ENCODE measurements at regions not wholly inside any gene's neighbourhood (a gene's known extent, or its start where the extent isn't known, plus 50 kb on each side); places are given as distances from the start of the nearest gene placed in this dataset.

DNA sequence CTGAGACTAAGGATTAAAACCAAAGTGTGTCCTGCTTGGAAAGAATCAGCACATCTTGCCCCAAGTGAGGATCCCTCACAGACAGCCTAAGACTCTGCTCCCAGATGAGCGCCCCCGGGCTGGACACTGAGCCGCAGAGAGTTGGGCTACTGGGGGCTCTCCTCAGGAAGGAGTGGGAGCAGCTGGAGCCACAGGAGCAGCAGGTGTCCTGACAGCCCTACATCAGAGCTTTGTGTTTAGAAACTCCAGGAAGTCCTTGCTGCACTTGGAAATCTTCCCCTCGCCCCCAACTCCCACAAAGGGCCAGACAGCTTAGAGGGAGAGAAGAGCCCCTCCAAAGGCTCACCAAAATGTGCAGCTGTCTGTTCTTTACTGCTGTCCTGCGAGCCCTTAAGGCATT, 172.2 kb downstream of the HERPUD2 start:
- POLR2A ChIA-PET: no interaction called here
- Mint-ChIP-seq H3K4me1 (ENCODE audit: low read depth, unreplicated experiment) (no peaks in the 10 kb centered on the region), H3K9me3 (ENCODE audit: unreplicated experiment) (no peaks in the 10 kb centered on the region), H3K27ac (ENCODE audit: unreplicated experiment) (no peak overlapping the region), H3K27me3 (ENCODE audit: insufficient read depth, unreplicated experiment) (peaks cover 26% of the 10 kb centered on the region), H3K36me3 (ENCODE audit: insufficient read depth, unreplicated experiment) (no peaks in the 10 kb centered on the region), H3K4me3 (ENCODE audit: unreplicated experiment) (no peak overlapping the region)
- BruUV-seq (replicated peaks): no TSS peak
- Histone ChIP-seq H3K27me3 (replicated peaks; ENCODE audit: control insufficient read depth, insufficient read depth, low read length) (no peaks in the 10 kb centered on the region), H3K4me3 (ENCODE audit: low read depth, low read length) (no peak overlapping the region), H3K4me1 (no peaks in the 10 kb centered on the region), H3K36me3 (ENCODE audit: control insufficient read depth, insufficient read depth, low read length) (no peaks in the 10 kb centered on the region), H3K9me3 (no peaks in the 10 kb centered on the region)
- CTCF ChIA-PET: no interaction called here
- TF ChIP-seq CTCF (IDR thresholded peaks at IDR 0.05; ENCODE audit: insufficient read depth in 1 of 2, low read depth in 1 of 2, low read length in 1 of 2, severe bottlenecking in 1 of 2, unreplicated experiment in 1 of 2): no peak
- DNase-seq: no peak
- intact Hi-C loops (cut with micrococcal nuclease; ENCODE audit: unreplicated experiment): no loop called here

- BruUV-seq (replicated peaks): no TSS peak
- Histone ChIP-seq H3K27me3 (replicated peaks; ENCODE audit: control insufficient read depth, insufficient read depth, low read length) (no peaks in the 10 kb centered on the region), H3K36me3 (ENCODE audit: control insufficient read depth, insufficient read depth, low read length) (no peaks in the 10 kb centered on the region), H3K4me3 (ENCODE audit: low read depth, low read length) (no peak overlapping the region), H3K4me1 (no peaks in the 10 kb centered on the region), H3K9me3 (no peaks in the 10 kb centered on the region)
- POLR2A ChIA-PET: no interaction called here
- DNase-seq: no peak
- no peak for TF ChIP-seq CTCF (IDR thresholded peaks at IDR 0.05; ENCODE audit: insufficient read depth in 1 of 2, low read depth in 1 of 2, low read length in 1 of 2, severe bottlenecking in 1 of 2, unreplicated experiment in 1 of 2)
- CTCF ChIA-PET: no interaction called here
- intact Hi-C loops (cut with micrococcal nuclease; ENCODE audit: unreplicated experiment): no loop called here
- Mint-ChIP-seq H3K27me3 (ENCODE audit: insufficient read depth, unreplicated experiment) (peaks cover 22% of the 10 kb centered on the region), H3K27ac (ENCODE audit: unreplicated experiment) (no peak overlapping the region), H3K4me1 (ENCODE audit: low read depth, unreplicated experiment) (no peaks in the 10 kb centered on the region), H3K4me3 (ENCODE audit: unreplicated experiment) (no peak overlapping the region), H3K36me3 (ENCODE audit: insufficient read depth, unreplicated experiment) (no peaks in the 10 kb centered on the region), H3K9me3 (ENCODE audit: unreplicated experiment) (no peaks in the 10 kb centered on the region)
These were observed 173.0 kb downstream of the HERPUD2 start for GRCh38 chr7:35521941-35522340.

DNA sequence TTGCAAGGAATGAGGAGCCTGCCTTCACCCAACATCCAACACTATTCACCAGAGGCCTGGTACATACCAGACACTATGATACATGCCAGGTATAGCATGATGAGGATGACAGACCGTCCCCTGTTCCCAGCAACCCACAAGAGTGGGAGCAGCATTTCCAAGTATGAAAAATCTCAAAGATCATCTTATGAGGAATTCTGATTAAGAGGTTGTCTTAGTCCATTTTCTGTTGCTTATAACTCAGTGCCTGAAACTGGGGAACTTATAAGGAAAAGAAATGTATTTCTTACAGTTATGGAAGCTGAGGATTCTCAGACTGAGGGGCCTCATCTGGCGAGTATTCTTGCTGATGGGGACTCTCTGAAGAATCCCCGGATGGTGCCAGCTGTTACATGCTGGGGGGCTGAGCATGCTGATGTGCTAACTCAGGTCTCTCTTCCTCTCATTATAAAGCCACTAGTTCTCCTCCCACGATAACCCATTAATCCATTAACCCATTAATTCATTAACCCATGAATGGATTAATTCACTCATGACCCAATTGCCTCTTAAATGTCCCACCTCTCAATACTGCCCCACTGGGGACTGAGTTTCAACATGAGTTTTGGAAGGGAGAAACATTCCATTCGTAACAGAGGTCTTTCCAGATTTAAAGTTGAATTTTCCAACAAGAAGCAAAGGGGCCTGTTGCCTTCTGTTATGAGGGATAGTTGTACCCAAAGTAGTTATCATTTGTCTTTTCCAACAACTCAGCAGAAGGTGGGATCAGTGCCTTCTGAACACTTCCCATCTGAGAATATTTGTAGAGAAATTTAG, 173.9 kb downstream of the HERPUD2 start:
- Histone ChIP-seq H3K9me3 (no peaks in the 10 kb centered on the region), H3K4me3 (ENCODE audit: low read depth, low read length) (no peak overlapping the region), H3K4me1 (no peaks in the 10 kb centered on the region), H3K36me3 (ENCODE audit: control insufficient read depth, insufficient read depth, low read length) (no peaks in the 10 kb centered on the region), H3K27me3 (replicated peaks; ENCODE audit: control insufficient read depth, insufficient read depth, low read length) (no peaks in the 10 kb centered on the region)
- no peaks in the 10 kb centered on the region for H3K4me1 Mint-ChIP-seq (ENCODE audit: low read depth, unreplicated experiment)
- H3K27ac Mint-ChIP-seq (ENCODE audit: unreplicated experiment): no peak overlapping the region
- ChIA-PET CTCF (interaction anchor here (0.6 to 1.3 kb wide), 9 partner anchors 10 to 331 kb away, joined by 3 to 15 read pairs (median 4); no protein-coding TSS in a partner anchor), POLR2A (no interaction called here)
- peaks cover 18% of the 10 kb centered on the region for H3K27me3 Mint-ChIP-seq (ENCODE audit: insufficient read depth, unreplicated experiment)
- intact Hi-C loops (cut with micrococcal nuclease; ENCODE audit: unreplicated experiment): loop anchor here (1.0 kb wide), 3 partner anchors 96 to 331 kb away; no protein-coding TSS in a partner anchor
- H3K4me3 Mint-ChIP-seq (ENCODE audit: unreplicated experiment): no peak overlapping the region
- TF ChIP-seq CTCF (IDR thresholded peaks at IDR 0.05; ENCODE audit: insufficient read depth in 1 of 2, low read depth in 1 of 2, low read length in 1 of 2, severe bottlenecking in 1 of 2, unreplicated experiment in 1 of 2): no peak
- no peaks in the 10 kb centered on the region for H3K36me3 Mint-ChIP-seq (ENCODE audit: insufficient read depth, unreplicated experiment)
- no peaks in the 10 kb centered on the region for H3K9me3 Mint-ChIP-seq (ENCODE audit: unreplicated experiment)
- no TSS peak for BruUV-seq (replicated peaks)
- DNase-seq: no peak
